Cardiac muscle cell (in vitro differentiated cells and primary cell): ENCODE measurements at regions not wholly inside any gene's neighbourhood (a gene's known extent, or its start where the extent isn't known, plus 50 kb on each side); places are given as distances from the start of the nearest gene placed in this dataset.

Experiments used
- DNase-seq, 2 donors: peaks; one replicate each; pipeline versions ENCODE4 v3.0.0 to v3.0.0-alpha.2; 2010 to 2017; ENCODE audit warnings: low read depth in 1 of 2, low spot score in 1 of 2
- H3K27ac ChIP-seq: fragments of 200-600 bp; sonication (generic); 2 replicates; pipeline ENCODE4 v1.5.1; 2016
- H3K27me3 ChIP-seq: fragments of 200-600 bp; sonication (generic); 2 replicates; pipeline ENCODE4 v1.6.0; 2016; ENCODE audit warnings: control low read depth
- H3K36me3 ChIP-seq: fragments of 200-600 bp; sonication (generic); 2 replicates; pipeline ENCODE4 v1.5.1; 2016; ENCODE audit warnings: control low read depth
- H3K4me1 ChIP-seq: fragments of 200-600 bp; sonication (generic); 2 replicates; pipeline ENCODE4 v1.8.1; 2017; ENCODE audit warnings: low read depth, mild to moderate bottlenecking, mixed run types
- H3K4me3 ChIP-seq: fragments of 200-600 bp; sonication (generic); 2 replicates; pipeline ENCODE4 v1.5.1; 2016; ENCODE audit warnings: mild to moderate bottlenecking
- H3K9me3 ChIP-seq: fragments of 200-600 bp; sonication (generic); 2 replicates; pipeline ENCODE4 v1.5.1; 2017; ENCODE audit warnings: low read depth, mild to moderate bottlenecking, control low read depth
- TF ChIP-seq, protein P1 (sequence below): IDR thresholded peaks from 2 replicates; pipeline ENCODE4 v1.5.1; 2012; ENCODE audit warnings: low read depth, mild to moderate bottlenecking, low read length

DNA sequence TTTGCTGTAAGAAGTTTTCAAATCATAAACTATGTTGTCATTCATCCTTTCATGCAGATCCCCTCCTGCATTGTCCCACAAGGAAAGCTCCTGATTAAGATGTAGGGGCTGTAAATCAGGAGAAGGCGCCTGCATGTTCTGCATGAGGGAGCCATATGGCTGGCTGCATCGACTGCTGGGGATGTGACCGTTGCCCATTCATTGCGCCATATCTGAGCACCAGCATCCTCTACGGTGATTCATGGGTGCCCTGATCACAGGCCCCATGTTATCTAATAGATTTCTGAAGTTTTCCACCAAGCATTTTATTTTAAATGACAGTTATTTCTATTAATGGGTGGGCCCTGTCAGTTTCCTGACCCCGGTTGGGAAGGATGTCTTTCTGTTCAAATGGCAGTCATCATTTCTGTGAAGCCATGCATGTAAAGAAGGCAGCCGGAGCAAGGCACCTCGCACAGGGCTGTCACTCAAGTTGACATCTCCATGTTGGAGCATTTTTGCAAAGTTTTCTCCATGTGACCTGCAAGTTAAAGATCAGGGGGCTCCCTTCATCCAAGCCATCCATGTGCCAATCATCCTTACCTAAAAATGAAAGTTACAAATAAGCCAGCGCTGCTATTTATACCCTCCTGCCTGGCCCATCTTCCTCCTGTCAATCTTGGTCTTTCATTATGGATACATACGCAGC is 128.8 kb downstream of the TEX36 start:
- TF ChIP-seq, protein P1, sequence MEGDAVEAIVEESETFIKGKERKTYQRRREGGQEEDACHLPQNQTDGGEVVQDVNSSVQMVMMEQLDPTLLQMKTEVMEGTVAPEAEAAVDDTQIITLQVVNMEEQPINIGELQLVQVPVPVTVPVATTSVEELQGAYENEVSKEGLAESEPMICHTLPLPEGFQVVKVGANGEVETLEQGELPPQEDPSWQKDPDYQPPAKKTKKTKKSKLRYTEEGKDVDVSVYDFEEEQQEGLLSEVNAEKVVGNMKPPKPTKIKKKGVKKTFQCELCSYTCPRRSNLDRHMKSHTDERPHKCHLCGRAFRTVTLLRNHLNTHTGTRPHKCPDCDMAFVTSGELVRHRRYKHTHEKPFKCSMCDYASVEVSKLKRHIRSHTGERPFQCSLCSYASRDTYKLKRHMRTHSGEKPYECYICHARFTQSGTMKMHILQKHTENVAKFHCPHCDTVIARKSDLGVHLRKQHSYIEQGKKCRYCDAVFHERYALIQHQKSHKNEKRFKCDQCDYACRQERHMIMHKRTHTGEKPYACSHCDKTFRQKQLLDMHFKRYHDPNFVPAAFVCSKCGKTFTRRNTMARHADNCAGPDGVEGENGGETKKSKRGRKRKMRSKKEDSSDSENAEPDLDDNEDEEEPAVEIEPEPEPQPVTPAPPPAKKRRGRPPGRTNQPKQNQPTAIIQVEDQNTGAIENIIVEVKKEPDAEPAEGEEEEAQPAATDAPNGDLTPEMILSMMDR: no peak
- no peak for DNase-seq
- Histone ChIP-seq H3K9me3 (no peaks in the 10 kb centered on the region), H3K4me3 (no peak overlapping the region), H3K27ac (no peak overlapping the region), H3K4me1 (no peaks in the 10 kb centered on the region), H3K36me3 (no peaks in the 10 kb centered on the region), H3K27me3 (no peaks in the 10 kb centered on the region)

DNA sequence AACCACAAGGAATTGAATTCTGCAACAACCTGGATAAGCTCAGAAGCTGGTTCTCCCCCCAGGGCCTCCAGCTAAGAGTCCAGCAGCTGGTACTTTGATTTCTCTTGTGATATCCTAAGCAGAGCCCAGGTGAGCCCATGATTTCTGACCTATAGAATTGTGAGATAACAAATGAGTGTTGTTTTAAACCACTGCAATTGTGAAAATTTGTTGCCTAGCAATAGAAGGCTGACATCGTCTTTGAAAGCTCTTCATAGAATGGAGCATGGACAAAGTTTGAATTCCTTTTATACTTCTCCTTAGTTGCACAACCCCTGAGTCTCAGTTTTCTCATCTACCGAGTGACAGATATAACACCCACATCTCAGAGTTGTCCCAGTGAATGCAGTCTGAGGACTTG is 129.9 kb downstream of the TEX36 start:
- no peak overlapping the region for H3K4me3 ChIP-seq
- H3K27me3 ChIP-seq: no peaks in the 10 kb centered on the region
- H3K4me1 ChIP-seq: no peaks in the 10 kb centered on the region
- DNase-seq: no peak
- no peaks in the 10 kb centered on the region for H3K36me3 ChIP-seq
- H3K9me3 ChIP-seq: no peaks in the 10 kb centered on the region
- TF ChIP-seq, protein P1: no peak
- no peak overlapping the region for H3K27ac ChIP-seq

DNA sequence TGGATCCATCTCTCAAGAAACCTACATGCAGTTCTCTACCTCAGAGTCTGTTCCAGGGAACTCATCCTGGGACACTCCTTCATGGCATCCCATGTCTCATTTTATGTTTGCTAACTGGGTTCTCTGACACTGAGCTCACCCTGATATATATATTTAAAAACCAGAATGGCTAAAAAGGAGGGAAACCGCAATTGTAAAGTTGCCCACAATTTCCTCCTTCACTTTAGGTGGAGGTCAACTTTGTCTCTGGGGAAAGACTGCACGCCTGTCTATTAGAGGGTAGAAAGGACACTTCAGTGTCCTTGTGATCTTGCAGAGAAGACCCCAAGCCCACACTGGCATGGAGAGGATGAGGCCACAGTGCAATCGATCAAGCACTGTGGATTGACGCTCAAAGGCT is 131.7 kb downstream of the TEX36 start:
- H3K36me3 ChIP-seq: no peaks in the 10 kb centered on the region
- no peaks in the 10 kb centered on the region for H3K4me1 ChIP-seq
- H3K9me3 ChIP-seq: no peaks in the 10 kb centered on the region
- no peaks in the 10 kb centered on the region for H3K27me3 ChIP-seq
- no peak overlapping the region for H3K4me3 ChIP-seq
- TF ChIP-seq, protein P1: no peak
- no peak overlapping the region for H3K27ac ChIP-seq
- DNase-seq: no peak

DNA sequence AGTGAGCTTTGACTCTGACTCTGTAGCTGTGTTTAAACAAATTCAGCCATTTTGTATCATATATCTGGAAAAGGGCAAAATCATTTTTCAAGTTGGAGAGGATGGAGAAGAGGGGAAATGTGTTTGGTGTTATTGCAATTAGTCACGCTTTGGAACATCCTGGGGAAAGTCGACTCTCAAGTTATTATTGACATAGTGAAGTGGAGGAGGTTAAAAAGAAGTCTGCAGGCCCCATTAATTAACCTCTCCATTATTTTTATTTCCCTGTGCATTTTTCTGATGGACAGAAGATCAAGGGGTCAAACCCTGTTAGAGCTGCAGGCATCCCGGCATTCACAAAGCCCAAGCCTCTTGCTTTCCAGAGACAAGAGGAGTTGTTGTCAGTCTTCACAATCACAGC is 132.6 kb downstream of the TEX36 start:
- TF ChIP-seq, protein P1: no peak
- Histone ChIP-seq H3K27me3 (no peaks in the 10 kb centered on the region), H3K27ac (no peak overlapping the region), H3K9me3 (no peaks in the 10 kb centered on the region), H3K4me3 (no peak overlapping the region), H3K36me3 (no peaks in the 10 kb centered on the region), H3K4me1 (no peaks in the 10 kb centered on the region)
- DNase-seq: no peak

DNA sequence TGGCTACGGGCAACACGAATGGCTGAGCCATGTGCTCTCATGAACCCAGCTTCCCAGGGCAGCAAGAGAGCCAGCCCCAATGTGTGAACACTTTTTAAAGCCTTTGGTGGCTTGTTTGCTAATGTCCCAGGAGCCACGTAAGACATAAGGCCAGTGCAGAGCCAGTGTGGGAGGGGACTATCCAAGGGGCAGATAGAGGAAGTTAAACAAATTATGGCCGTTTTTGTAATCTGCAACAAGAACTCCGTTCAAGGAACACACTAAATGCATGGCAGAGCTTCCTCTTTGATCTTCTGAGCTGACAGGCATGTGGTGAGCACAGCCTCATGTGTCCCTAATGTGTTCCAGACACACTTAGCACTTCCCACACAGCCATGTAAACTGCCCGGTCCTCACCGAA is 133.3 kb downstream of the TEX36 start:
- Histone ChIP-seq H3K4me3 (no peak overlapping the region), H3K27me3 (no peaks in the 10 kb centered on the region), H3K9me3 (no peaks in the 10 kb centered on the region), H3K4me1 (no peaks in the 10 kb centered on the region), H3K36me3 (no peaks in the 10 kb centered on the region), H3K27ac (no peak overlapping the region)
- TF ChIP-seq, protein P1: no peak
- DNase-seq: no peak
